ENCODE measurements at regions not wholly inside any gene's neighbourhood (a gene's known extent, or its start where the extent isn't known, plus 50 kb on each side); places are given as distances from the start of the nearest gene placed in this dataset.

DNA sequence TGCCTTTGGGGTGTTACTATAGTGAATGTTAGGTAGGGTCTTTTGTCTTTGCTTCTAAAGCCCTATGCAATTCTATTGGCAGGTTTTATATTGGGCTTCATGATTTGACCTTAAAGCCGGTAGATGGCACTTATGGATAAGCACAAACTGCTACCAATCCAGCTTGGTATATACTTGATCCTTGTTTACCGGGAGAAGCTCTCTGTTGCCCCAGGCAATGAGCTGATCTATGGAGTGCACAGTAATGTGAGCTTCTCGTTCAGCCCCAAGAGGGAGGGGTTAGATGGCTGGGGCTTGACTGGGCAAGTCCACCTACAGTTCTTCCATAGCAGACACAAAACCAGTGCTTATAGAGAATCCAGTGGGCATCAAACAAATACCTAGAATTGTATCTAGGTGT, 287.2 kb upstream of the CT83 start:
- no peak overlapping the region for H3K4me3 ChIP-seq (ENCODE audit: low read length)
- TF ChIP-seq, protein P1, sequence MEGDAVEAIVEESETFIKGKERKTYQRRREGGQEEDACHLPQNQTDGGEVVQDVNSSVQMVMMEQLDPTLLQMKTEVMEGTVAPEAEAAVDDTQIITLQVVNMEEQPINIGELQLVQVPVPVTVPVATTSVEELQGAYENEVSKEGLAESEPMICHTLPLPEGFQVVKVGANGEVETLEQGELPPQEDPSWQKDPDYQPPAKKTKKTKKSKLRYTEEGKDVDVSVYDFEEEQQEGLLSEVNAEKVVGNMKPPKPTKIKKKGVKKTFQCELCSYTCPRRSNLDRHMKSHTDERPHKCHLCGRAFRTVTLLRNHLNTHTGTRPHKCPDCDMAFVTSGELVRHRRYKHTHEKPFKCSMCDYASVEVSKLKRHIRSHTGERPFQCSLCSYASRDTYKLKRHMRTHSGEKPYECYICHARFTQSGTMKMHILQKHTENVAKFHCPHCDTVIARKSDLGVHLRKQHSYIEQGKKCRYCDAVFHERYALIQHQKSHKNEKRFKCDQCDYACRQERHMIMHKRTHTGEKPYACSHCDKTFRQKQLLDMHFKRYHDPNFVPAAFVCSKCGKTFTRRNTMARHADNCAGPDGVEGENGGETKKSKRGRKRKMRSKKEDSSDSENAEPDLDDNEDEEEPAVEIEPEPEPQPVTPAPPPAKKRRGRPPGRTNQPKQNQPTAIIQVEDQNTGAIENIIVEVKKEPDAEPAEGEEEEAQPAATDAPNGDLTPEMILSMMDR (conservative IDR thresholded peaks at IDR 0.05): no peak
- WGBS, 2 experiments (ENCODE audit: insufficient coverage in 1 of 2, insufficient read length in 1 of 2): 90 to 100% methylated on average over 1 to 3 of the region's 3 CpGs
- H3K9me3 ChIP-seq (ENCODE audit: control insufficient read depth, low read length): no peaks in the 10 kb centered on the region
- H3K4me3 Mint-ChIP-seq: no peak overlapping the region
- no peaks in the 10 kb centered on the region for H3K4me1 ChIP-seq (ENCODE audit: control insufficient read depth, insufficient read depth, low read length)
- no peaks in the 10 kb centered on the region for H3K36me3 Mint-ChIP-seq (ENCODE audit: low read depth)
- DNase-seq: no peak
- H3K27ac Mint-ChIP-seq: no peak overlapping the region
- no peak overlapping the region for H3K9ac ChIP-seq (ENCODE audit: extremely low read depth, low read length, poor library complexity, severe bottlenecking)
- no peaks in the 10 kb centered on the region for H3K27me3 Mint-ChIP-seq (ENCODE audit: insufficient read depth)
- H3K9me3 Mint-ChIP-seq: peaks cover 10% of the 10 kb centered on the region
- H3K36me3 ChIP-seq (ENCODE audit: control insufficient read depth, insufficient read depth, low read length): no peaks in the 10 kb centered on the region
- H3K4me1 Mint-ChIP-seq: no peaks in the 10 kb centered on the region
- H3K27me3 ChIP-seq (ENCODE audit: control insufficient read depth, insufficient read depth, low read length, poor library complexity, severe bottlenecking): no peaks in the 10 kb centered on the region
- no peak overlapping the region for H3K27ac ChIP-seq (ENCODE audit: low read depth, low read length)

DNA sequence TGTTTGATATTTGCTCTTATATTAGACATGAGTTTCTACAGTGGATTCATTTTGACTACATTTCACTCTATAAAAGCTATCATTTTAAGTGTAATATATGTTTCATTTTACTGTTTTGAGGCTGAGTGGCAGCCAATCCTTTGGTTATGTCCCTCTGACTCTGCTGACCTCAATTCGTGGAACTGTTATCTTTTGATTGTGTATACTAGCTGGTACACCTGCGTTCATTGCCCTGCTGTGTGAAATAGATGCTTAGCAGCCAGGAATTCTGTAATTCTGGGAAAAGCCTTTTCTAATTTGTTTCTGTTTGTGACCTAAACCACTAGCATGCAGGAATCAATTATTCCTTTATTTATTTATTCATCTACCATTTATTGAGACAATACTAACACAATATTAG, 269.4 kb upstream of the CT83 start:
- H3K4me1 Mint-ChIP-seq: no peaks in the 10 kb centered on the region
- H3K9me3 ChIP-seq (ENCODE audit: control insufficient read depth, low read length): no peaks in the 10 kb centered on the region
- DNase-seq: no peak
- no peak overlapping the region for H3K9ac ChIP-seq (ENCODE audit: extremely low read depth, low read length, poor library complexity, severe bottlenecking)
- H3K27me3 ChIP-seq (ENCODE audit: control insufficient read depth, insufficient read depth, low read length, poor library complexity, severe bottlenecking): no peaks in the 10 kb centered on the region
- H3K4me3 Mint-ChIP-seq: no peak overlapping the region
- no peaks in the 10 kb centered on the region for H3K36me3 ChIP-seq (ENCODE audit: control insufficient read depth, insufficient read depth, low read length)
- H3K27me3 Mint-ChIP-seq (ENCODE audit: insufficient read depth): no peaks in the 10 kb centered on the region
- H3K36me3 Mint-ChIP-seq (ENCODE audit: low read depth): peaks cover 5% of the 10 kb centered on the region
- no peak overlapping the region for H3K27ac ChIP-seq (ENCODE audit: low read depth, low read length)
- no peak overlapping the region for H3K27ac Mint-ChIP-seq
- WGBS, 2 experiments (ENCODE audit: insufficient coverage in 1 of 2, insufficient read length in 1 of 2): 84% methylated on average over 2 of the region's 2 CpGs; no CpG with 5 or more reads in 1 of the 2 experiments
- H3K4me1 ChIP-seq (ENCODE audit: control insufficient read depth, insufficient read depth, low read length): no peaks in the 10 kb centered on the region
- TF ChIP-seq, protein P1 (conservative IDR thresholded peaks at IDR 0.05): no peak
- H3K4me3 ChIP-seq (ENCODE audit: low read length): no peak overlapping the region
- peaks cover 12% of the 10 kb centered on the region for H3K9me3 Mint-ChIP-seq

DNA sequence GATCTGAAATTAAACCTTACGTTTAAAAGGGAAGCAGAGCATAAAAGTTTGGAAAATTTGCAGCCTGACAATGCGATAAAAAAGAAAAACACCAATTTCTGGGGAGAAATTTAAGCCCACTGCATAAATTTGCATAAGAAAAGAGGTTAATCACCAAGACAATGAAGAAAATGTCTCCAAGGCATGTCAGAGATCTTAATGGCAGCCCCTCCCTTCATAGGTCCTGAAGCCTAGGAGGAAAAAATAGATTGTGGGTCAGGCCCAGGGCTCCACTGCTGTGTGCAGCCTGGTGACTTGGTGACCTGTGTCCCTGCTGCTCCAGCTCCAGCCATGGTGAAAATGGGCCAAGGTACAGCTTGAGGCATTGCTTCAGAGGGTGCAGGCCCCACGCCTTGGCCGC, 264.0 kb upstream of the CT83 start:
- H3K36me3 Mint-ChIP-seq (ENCODE audit: low read depth): peaks cover 30% of the 10 kb centered on the region
- 86 to 94% methylated on average over 2 to 4 of the region's 4 CpGs for WGBS, 2 experiments (ENCODE audit: insufficient coverage in 1 of 2, insufficient read length in 1 of 2)
- no peaks in the 10 kb centered on the region for H3K4me1 Mint-ChIP-seq
- Histone ChIP-seq H3K9me3 (ENCODE audit: control insufficient read depth, low read length) (no peaks in the 10 kb centered on the region), H3K9ac (ENCODE audit: extremely low read depth, low read length, poor library complexity, severe bottlenecking) (no peak overlapping the region), H3K4me3 (ENCODE audit: low read length) (no peak overlapping the region), H3K27me3 (ENCODE audit: control insufficient read depth, insufficient read depth, low read length, poor library complexity, severe bottlenecking) (no peaks in the 10 kb centered on the region), H3K36me3 (ENCODE audit: control insufficient read depth, insufficient read depth, low read length) (no peaks in the 10 kb centered on the region), H3K27ac (ENCODE audit: low read depth, low read length) (no peak overlapping the region), H3K4me1 (ENCODE audit: control insufficient read depth, insufficient read depth, low read length) (no peaks in the 10 kb centered on the region)
- H3K27me3 Mint-ChIP-seq (ENCODE audit: insufficient read depth): no peaks in the 10 kb centered on the region
- H3K4me3 Mint-ChIP-seq: no peak overlapping the region
- TF ChIP-seq, protein P1 (conservative IDR thresholded peaks at IDR 0.05): no peak
- no peak for DNase-seq
- peak overlapping the region; percentile 59 for H3K27ac Mint-ChIP-seq
- peaks cover 32% of the 10 kb centered on the region for H3K9me3 Mint-ChIP-seq
